ENCODE measurements at regions not wholly inside any gene's neighbourhood (a gene's known extent, or its start where the extent isn't known, plus 50 kb on each side); places are given as distances from the start of the nearest gene placed in this dataset.

DNA sequence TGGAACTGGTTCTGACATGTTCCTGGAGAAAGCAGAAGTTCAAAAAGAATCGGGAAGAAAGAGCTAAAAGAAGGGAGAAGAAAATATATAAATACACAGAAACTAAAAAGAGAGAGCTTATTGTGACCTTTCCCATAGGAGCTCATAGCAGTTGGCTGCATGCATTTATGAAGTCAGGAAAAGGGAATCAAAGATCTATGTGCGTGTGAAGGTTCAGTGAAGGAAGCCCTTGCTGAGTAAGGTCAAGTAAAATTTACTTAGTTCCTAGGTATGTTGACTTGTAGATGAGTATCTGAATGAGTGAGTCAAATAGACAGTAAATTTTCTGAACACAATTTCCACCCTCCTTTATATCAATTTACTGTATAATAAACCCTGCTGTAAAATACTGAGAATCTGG lies 632.5 kb downstream of the SLCO4C1 start:
- TF ChIP-seq REST (IDR thresholded peaks at IDR 0.05; ENCODE audit: borderline replicate concordance): no peak
- TF ChIP-seq RAD21 (conservative IDR thresholded peaks at IDR 0.05): no peak
- TF ChIP-seq TAF1 (IDR thresholded peaks at IDR 0.05; ENCODE audit: low read depth): no peak
- no peak for TF ChIP-seq POLR2AphosphoS5 (IDR thresholded peaks at IDR 0.05)
- TF ChIP-seq, protein P1, sequence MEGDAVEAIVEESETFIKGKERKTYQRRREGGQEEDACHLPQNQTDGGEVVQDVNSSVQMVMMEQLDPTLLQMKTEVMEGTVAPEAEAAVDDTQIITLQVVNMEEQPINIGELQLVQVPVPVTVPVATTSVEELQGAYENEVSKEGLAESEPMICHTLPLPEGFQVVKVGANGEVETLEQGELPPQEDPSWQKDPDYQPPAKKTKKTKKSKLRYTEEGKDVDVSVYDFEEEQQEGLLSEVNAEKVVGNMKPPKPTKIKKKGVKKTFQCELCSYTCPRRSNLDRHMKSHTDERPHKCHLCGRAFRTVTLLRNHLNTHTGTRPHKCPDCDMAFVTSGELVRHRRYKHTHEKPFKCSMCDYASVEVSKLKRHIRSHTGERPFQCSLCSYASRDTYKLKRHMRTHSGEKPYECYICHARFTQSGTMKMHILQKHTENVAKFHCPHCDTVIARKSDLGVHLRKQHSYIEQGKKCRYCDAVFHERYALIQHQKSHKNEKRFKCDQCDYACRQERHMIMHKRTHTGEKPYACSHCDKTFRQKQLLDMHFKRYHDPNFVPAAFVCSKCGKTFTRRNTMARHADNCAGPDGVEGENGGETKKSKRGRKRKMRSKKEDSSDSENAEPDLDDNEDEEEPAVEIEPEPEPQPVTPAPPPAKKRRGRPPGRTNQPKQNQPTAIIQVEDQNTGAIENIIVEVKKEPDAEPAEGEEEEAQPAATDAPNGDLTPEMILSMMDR (IDR thresholded peaks at IDR 0.05; ENCODE audit: poor library complexity, severe bottlenecking): no peak
- TF ChIP-seq EZH2 (IDR thresholded peaks at IDR 0.05; ENCODE audit: borderline replicate concordance, insufficient read depth, low read length, poor library complexity, severe bottlenecking): no peak
- no peak for TF ChIP-seq MXI1 (conservative IDR thresholded peaks at IDR 0.05; ENCODE audit: poor library complexity, severe bottlenecking)
- no peak for TF ChIP-seq EP300 (conservative IDR thresholded peaks at IDR 0.05; ENCODE audit: poor library complexity, severe bottlenecking)
